Glutamatergic neuron (in vitro differentiated cells): ENCODE measurements at regions not wholly inside any gene's neighbourhood (a gene's known extent, or its start where the extent isn't known, plus 50 kb on each side); places are given as distances from the start of the nearest gene placed in this dataset.
A peak's percentile ranks its signal among the peaks of the same experiment; 100 is the strongest.

Experiments
- DNase-seq: peaks from one replicate; pipeline ENCODE4 v3.0.0; 2022
- H3K27ac Mint-ChIP-seq: one replicate; pipeline ENCODE4 v1.8.0; 2020; ENCODE audit warnings: mild to moderate bottlenecking, mixed read lengths, inconsistent platforms; ENCODE audit not compliant: unreplicated experiment
- H3K27me3 Mint-ChIP-seq: one replicate; pipeline ENCODE4 v1.8.0; 2020; ENCODE audit warnings: mild to moderate bottlenecking, moderate library complexity, mixed read lengths, inconsistent platforms; ENCODE audit not compliant: unreplicated experiment
- H3K36me3 Mint-ChIP-seq: one replicate; pipeline ENCODE4 v1.8.0; 2020; ENCODE audit warnings: mild to moderate bottlenecking, mixed read lengths, inconsistent platforms; ENCODE audit not compliant: unreplicated experiment
- H3K4me1 Mint-ChIP-seq: one replicate; pipeline ENCODE4 v1.8.0; 2020; ENCODE audit warnings: mild to moderate bottlenecking, low read depth, mixed read lengths, inconsistent platforms; ENCODE audit not compliant: unreplicated experiment
- H3K4me3 Mint-ChIP-seq: one replicate; pipeline ENCODE4 v1.8.0; 2020; ENCODE audit warnings: mild to moderate bottlenecking, mixed read lengths, inconsistent platforms; ENCODE audit not compliant: unreplicated experiment
- H3K9me3 Mint-ChIP-seq: one replicate; pipeline ENCODE4 v1.8.0; 2020; ENCODE audit warnings: mild to moderate bottlenecking, moderate library complexity, mixed read lengths, inconsistent platforms; ENCODE audit not compliant: unreplicated experiment
- CTCF ChIP-seq: fragments of 200-600 bp; sonication (generic); IDR thresholded peaks from one replicate; pipeline ENCODE4 v1.5.0; 2021; ENCODE audit not compliant: partially characterized antibody, unreplicated experiment

- Mint-ChIP-seq H3K4me1 (peaks cover 17% of the 10 kb centered on the region), H3K36me3 (peaks cover 5% of the 10 kb centered on the region), H3K9me3 (peaks cover 2% of the 10 kb centered on the region), H3K4me3 (no peak overlapping the region), H3K27ac (no peak overlapping the region), H3K27me3 (no peaks in the 10 kb centered on the region)
- no peak for DNase-seq
- TF ChIP-seq CTCF: no peak
These were observed 1376.0 kb downstream of the MAT2B start for GRCh38 chr5:164881442-164881841.

GRCh38 chr5:164885179-164885578, 1379.8 kb downstream of the MAT2B start:
- no peak for TF ChIP-seq CTCF
- no peaks in the 10 kb centered on the region for H3K36me3 Mint-ChIP-seq
- DNase-seq: no peak
- H3K9me3 Mint-ChIP-seq: peaks cover 2% of the 10 kb centered on the region
- H3K4me3 Mint-ChIP-seq: peak overlapping the region; percentile 74
- peak overlapping the region; percentile 88 for H3K27ac Mint-ChIP-seq
- H3K4me1 Mint-ChIP-seq: peaks cover 17% of the 10 kb centered on the region
- H3K27me3 Mint-ChIP-seq: no peaks in the 10 kb centered on the region

- no peaks in the 10 kb centered on the region for H3K4me1 Mint-ChIP-seq
- no peaks in the 10 kb centered on the region for H3K9me3 Mint-ChIP-seq
- TF ChIP-seq CTCF: no peak
- no peaks in the 10 kb centered on the region for H3K27me3 Mint-ChIP-seq
- H3K4me3 Mint-ChIP-seq: no peak overlapping the region
- peaks cover 4% of the 10 kb centered on the region for H3K36me3 Mint-ChIP-seq
- H3K27ac Mint-ChIP-seq: no peak overlapping the region
- no peak for DNase-seq
These were observed 1387.7 kb downstream of the MAT2B start for GRCh38 chr5:164893071-164893470.

- no peak for DNase-seq
- H3K4me3 Mint-ChIP-seq: no peak overlapping the region
- no peaks in the 10 kb centered on the region for H3K4me1 Mint-ChIP-seq
- H3K27ac Mint-ChIP-seq: no peak overlapping the region
- H3K36me3 Mint-ChIP-seq: no peaks in the 10 kb centered on the region
- no peaks in the 10 kb centered on the region for H3K9me3 Mint-ChIP-seq
- no peak for TF ChIP-seq CTCF
- H3K27me3 Mint-ChIP-seq: no peaks in the 10 kb centered on the region
These were observed 1393.3 kb downstream of the MAT2B start for GRCh38 chr5:164898705-164899104.

- Mint-ChIP-seq H3K9me3 (no peaks in the 10 kb centered on the region), H3K4me1 (no peaks in the 10 kb centered on the region), H3K36me3 (no peaks in the 10 kb centered on the region), H3K27ac (no peak overlapping the region), H3K4me3 (no peak overlapping the region), H3K27me3 (no peaks in the 10 kb centered on the region)
- TF ChIP-seq CTCF: no peak
- DNase-seq: no peak
These were observed 1404.3 kb downstream of the MAT2B start for GRCh38 chr5:164909673-164910072.
